Epithelial cell of prostate (primary cell): ENCODE measurements at regions not wholly inside any gene's neighbourhood (a gene's known extent, or its start where the extent isn't known, plus 50 kb on each side); places are given as distances from the start of the nearest gene placed in this dataset.

Experiments
- DNase-seq: peaks from one replicate; pipeline ENCODE4 v3.0.0-alpha.2; 2011; ENCODE audit warnings: low read depth, low spot score
- H3K27ac ChIP-seq: fragments of 450-650 bp; 2 replicates; pipeline ENCODE4 v1.5.1; 2017; ENCODE audit warnings: mild to moderate bottlenecking

DNA sequence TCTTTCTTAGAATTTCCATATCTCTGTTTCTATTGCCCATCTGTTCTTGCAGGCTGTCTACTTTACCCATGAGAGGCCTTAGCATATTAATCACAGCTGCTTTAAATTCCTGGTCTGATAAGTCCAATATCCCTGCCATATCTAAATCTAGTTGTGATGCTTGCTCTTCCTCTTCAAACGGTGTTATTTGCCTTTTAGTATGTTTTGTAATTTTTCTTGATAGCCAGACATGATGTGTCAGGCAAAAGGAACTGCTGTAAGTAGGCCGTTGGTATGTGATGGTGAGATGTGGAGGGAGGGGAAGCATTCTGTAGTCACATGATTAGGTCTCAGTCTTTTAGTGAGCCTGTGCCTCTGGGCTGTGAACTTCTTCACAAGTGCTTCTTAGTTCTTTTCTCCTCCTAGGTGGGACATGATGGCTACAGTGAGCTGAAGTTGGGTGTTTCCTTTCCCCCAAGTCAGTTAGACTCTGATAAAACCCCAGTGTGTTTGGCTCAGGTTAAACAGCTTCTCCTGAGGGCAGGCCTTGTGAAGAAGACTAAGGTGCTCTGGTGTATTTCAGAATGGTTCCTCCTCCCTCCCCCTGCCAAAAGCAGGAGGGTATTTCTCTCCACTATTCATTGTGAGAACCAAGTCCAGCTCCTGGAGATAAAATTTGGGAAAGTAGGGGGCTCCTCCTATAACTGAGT, 195.9 kb upstream of the PARP11 start:
- no peak for DNase-seq

DNA sequence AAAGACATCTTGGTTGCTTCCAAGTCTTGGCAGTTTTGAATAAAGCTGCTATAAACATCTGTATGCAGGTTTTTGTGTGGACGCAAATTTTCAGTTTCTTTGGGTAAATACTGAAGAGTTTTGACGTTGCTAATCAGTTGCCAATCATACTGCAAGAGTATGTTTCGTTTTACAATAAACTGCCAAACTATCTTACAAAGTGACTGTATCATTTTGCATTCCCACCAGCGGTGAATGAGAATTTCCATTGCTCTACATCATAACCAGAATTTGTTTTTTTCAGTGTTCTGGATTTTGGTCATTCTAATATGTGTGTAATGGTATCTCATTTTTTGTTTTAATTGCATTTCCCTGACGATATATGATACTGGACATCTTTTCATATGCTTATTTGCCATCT, 190.8 kb upstream of the PARP11 start:
- no peak for DNase-seq
- H3K27ac ChIP-seq, result no peak overlapping the region

More for the DNA sequence above, 195.9 kb upstream of the PARP11 start:
- H3K27ac ChIP-seq, result no peak overlapping the region

DNA sequence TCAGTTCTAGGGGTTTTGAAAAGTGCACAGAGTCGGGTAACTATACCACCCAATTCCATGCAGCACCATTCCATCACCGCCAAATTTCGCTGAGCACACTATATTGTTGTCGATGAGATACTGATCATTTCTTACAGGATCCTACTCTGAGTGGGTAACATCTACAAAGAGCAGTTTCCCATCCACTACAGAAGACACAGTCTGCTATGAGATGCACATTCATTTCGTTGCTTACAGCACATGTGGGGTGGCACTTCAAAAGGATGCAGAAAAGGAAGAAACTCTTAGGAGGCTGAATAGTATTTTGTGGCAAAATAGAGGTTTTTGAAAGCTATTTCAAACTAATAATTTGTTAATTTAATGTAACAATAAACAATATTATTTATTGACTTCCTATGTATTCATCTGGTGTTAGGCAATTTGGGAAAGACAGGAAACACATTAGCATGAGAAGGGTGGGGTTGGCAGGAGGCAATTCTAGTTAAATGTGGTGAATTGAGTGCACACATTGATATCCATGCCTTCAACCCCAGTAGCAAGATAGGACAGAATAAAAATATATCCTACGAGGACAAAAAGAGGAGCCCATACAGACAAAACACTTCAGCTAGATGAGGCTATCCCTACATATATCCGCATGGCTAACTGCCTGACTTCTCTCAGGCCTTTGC, 186.8 kb upstream of the PARP11 start:
- DNase-seq, result no peak
- H3K27ac ChIP-seq, result no peak overlapping the region

DNA sequence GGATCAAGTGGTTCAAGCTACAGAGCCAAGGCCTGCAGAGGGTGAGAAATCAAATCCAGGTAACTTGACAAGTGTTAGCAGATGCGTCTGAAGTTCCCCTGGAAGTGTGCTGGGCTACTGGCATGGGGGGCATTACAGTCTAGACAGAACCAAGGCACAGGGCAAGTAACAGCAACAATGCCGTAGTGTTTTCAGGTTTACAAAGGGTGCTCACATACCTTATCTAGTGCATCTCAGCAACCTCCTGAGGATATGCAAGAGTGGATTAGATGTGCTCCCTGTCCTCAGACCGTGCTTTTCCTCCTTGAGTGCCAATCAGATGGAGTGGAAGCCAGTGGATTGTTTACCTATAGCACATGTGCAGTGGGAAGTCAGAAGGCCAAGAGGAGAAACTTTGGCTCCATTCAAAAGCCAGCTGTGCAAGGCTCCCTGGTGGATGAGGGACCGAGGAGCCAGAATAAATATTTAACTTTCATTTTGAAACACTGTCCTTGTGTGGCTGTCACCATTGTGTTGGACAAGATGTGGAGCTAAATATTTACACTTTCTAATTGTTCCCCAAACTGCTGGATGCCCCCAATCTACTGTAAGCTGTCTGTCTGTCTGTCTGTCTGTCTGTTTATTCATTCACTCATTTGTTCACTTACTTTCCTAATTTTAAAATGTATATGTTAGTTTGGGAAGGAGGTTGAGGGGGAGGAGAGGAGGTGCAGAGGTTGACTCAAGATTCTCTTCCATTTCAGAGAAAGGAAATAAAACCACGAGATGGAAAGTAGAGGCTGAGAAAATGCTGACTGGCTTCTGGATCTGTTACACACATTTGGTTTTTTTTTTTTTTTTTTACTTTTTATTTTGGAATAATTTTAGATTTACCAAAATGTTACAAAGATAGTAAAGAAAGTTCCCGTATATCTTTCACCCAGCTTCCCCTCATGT, 184.0 kb upstream of the PARP11 start:
- no peak for DNase-seq
- no peak overlapping the region for H3K27ac ChIP-seq

DNA sequence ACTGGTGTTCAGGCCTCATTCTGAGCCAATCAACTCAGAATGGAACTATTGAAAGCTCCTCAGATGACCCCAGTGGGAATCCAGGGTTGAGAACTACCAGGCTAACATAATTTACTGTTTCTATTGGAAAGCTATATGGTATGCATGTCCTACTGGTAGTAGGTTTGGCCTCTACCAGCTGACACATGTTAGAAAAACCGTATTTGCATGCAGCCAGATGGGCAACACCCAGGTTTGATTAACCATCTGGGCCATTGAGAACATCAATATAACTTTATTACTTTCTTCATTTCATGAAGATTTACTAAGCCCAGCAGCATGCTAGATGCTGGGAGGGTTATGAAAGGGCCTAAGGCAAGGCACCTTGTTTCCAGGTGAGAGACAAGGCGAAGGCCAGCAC, 181.4 kb upstream of the PARP11 start:
- no peak for DNase-seq
- no peak overlapping the region for H3K27ac ChIP-seq

DNA sequence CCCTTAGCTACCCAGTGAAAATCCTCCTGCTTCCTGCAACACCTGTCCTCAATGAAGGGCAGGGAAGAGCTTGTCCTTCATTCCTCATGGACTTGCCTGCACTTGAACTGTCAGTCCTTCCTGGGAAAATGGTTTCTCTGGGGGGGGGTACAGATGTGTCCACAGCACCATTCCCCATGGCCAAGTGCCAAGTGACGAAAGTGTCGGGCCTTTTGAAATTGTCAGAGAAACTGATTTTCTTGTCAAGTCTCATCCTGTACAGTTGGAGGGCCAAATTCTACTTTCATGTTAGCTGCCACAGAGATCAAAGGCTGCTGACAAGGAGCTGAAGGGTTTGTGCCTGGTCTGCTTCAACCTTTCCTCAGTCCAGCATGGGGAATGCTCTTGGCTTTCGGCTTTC, 179.5 kb upstream of the PARP11 start:
- DNase-seq, result no peak

DNA sequence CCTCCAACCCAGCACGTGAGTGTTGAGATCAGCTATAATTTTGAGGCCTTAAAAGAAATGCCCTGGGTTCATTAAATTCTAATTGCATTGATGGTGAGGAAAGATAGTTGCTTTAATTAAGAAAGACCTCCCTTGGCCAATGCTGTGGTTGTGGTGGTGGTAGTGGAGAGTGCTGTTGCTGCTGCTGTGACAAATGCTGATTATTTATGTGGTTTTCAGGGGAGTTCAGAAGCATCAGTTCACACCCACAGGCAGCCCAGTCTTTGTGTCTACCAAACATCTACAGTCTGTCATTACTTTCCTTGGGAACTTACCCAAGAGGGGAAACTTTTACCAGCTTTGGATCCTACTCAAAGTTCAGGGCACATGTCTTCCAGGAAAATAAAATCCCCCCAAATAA, 178.4 kb upstream of the PARP11 start:
- no peak for DNase-seq
- H3K27ac ChIP-seq, result no peak overlapping the region

More for the DNA sequence above, 179.5 kb upstream of the PARP11 start:
- H3K27ac ChIP-seq, result no peak overlapping the region

DNA sequence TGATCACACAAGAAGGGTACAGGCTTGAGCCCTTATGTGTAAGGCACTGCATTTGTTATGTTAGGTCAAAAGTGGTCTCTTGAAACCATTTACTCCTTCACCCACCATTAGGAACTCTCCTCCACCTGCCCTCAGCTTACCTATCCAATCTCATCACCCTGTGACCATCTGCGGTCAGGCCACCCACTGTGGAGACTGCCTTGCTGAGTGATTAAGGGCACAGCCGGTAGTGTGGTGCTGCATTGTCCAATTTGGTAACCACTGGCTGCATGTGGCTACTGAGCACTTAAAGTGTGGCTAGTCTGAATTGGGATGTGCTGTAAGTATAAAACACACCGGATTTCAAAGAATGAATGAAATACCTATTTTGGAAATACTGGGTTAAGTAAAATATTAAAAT, 177.1 kb upstream of the PARP11 start:
- H3K27ac ChIP-seq, result no peak overlapping the region
- no peak for DNase-seq

DNA sequence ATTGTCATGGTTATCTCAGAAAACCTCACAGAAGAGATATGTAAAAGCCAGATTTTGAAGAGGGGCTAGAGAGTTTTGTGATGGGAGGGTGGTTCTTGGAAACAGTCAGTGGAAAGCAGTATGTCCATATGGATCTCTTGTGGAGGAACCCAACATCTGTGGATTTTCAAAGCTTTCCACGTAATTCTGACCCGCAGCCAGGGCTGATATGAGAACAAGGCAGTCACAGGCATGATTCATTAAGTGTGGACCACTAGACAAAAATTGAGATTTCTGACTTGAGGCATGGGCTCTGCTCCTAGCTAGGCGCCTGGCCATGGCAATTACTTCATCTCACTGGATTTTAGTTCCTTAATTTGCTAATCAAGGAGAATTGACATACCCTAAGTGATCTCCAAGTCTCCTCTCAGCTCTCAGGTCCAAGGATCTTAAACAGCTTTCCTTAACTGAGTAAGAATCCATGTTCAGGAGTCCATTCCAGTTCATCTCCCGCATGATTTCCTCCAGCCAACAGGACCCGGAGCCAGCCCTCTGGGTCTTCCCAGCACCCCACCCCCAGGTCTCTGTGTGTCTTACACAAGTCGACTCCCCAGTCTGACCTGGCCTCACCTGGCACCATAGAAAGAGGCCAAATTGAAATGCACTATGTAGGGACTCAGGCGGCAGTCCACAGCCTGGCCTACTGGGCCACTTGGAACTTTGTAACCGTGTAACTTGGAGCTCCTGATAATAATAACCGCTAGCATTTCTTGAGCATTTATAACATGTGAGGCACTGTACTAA, 176.3 kb upstream of the PARP11 start:
- DNase-seq, result no peak
- H3K27ac ChIP-seq, result no peak overlapping the region

DNA sequence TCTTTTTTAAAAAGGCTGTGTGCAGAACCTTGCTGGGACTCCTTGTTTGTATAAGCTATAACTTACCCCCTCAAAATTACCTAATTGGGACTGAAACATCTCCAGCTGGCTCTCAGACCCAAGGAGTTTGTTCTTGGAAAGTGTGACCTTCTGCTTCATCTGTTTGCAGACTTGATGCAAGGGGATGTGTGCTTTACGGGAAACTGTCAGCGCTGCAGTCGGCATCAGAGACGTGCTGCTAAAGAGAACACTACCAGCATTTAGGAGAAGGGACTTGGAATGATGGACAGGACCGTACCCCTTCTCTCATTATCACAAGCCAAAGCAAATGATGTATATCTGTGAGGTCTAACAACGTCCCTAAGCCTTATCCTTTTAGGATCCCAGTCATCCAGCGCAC, 174.2 kb upstream of the PARP11 start:
- H3K27ac ChIP-seq, result no peak overlapping the region
- no peak for DNase-seq

DNA sequence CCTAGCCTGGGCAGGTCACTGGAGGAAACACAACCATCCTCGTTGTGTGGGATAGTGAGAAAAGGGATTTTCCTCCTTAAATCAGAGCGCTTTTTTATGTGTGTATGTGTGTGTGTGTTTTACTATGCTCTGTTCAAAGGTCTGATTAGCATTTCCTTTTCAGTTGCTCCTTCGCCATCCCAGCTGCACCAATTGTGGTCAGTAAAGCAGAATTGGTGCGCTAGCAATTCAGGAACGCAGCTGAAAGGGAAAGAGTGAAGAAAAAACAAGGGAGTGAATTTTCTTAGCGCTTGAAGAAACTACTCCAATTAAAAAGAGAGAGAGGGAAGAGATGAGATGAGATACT, 173.3 kb upstream of the PARP11 start:
- no peak overlapping the region for H3K27ac ChIP-seq
- no peak for DNase-seq

DNA sequence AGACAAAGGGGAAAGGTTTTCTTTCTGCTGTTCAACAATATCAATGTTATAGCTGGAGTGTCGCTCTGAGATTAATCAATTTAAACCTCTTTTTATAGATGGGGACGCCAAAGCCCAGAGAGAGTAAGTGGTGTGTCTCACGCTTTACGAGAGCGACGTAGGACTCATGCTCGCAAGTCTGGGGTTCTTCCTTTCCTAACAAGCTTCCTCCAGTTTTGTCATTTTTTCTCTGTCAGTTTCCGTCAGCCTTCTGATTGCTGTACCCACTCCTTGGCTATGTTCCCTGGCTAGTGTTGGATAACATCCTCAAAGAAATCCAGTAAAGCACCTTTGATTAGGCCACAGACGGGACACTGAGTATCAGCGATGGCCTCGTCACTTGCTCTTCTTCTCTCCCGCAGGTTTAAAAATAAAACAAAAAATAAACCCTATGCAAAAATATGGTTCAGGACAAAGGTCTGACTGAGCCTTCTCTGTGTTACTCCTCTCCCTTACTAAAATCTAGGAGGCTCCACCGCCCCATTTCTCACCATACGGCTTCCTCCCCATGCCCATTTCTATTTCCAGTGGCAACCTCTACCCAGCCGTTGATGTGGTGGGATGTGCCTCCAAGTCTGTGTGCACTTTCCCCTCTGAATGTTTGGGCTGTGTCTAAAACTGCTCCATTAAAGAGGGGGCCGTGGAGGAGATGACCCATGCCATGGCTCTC, 172.7 kb upstream of the PARP11 start:
- DNase-seq, result no peak
- H3K27ac ChIP-seq, result no peak overlapping the region

DNA sequence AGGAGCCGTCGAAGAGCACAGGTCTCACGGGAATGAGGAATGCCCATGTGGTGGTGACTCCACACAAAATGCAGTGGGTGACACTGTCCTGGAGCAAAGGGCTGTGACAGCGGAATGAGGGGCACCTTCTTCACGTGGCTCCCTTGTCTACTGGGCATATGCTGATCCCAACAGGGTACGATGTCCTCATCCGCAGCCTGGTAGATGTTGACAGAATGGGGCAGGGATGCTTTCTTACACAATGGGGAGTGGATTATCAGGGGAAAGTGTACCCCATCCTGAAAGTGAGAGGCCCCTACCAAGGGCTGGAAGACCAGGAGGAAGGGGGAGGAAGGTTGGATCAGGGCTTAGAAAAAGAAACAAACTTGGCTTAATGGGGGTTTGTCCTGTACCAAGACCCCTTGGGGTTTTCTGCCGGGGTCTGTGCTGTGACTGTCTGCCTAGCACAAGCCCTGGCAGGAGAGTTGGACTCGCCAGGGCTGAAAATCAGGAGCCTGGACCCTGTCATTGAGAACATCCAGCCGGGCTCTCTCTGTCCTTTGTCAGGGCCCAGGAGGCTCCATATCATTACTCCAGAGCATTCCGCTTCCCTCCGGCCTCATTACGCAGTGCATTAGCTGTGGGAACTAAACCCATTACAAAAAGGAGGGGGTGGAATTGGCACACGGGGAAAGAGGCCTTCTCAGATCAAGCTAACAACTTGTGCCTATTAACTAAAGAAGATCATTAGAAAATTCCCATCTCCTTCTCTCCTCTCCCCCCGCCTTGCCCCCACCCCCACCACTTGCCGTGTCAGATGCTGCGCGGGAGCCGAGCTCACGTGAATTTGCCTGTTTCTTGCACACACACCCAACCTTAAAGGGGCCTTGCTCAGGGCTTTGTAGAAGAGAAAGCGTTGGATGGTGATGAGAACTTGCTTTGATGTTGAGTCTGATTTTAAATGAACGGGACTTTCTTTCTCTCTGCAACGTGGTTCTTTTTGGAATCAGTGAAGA, 171.8 kb upstream of the PARP11 start:
- H3K27ac ChIP-seq, result no peak overlapping the region
- no peak for DNase-seq

DNA sequence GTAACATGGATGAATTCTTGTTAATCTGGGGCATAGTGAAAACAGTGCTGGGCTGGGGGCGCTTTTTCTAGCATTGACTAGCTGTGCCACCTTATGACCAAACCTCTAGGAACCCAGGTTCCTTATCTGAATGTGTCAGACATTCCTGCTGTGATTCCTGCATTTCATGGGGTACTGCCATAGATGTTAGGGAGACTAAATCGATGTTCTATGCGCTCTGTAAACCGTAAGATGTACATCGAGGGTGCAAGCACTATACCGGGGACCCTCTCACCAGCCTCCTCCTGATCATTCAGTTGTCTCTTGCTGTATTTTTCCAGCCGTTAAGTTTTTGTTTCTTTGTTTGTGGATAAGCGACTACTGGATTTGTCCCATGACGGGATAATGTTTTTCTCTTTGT, 170.9 kb upstream of the PARP11 start:
- no peak overlapping the region for H3K27ac ChIP-seq
- no peak for DNase-seq

DNA sequence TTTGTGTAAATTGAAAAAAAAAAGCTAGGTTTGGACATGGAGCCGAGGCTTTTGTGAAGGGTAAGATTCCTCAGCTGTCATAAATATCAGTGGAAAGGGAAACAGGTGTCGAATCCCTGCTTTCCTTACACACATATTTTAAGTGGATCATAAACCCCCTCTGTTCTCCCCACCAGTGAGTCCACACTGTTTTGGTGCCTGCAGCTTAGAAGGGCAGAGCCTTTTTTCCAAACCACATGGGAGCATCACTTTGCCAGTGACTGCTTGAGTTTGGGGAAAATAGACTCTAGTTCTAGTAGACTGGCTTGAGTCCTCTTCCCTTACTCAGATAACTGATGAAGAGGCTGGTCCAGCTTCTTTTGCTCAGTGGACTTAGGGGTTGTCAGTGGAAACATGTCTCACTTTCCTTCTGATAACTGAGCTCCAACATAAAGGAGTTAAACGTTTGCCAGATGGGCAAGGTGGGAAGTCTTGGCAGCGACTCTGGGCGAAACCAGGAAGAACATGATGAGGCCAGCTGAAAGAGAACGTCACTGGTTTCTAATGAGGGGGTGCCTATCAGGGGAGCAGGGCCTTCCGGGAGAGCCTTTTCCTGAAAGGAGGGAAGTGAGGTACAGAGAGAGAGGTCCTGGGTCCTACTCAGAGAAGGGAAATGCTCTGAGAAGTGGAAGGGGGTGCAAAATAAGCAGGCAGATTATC, 168.1 kb upstream of the PARP11 start:
- no peak overlapping the region for H3K27ac ChIP-seq
- DNase-seq, result peak; percentile 68

DNA sequence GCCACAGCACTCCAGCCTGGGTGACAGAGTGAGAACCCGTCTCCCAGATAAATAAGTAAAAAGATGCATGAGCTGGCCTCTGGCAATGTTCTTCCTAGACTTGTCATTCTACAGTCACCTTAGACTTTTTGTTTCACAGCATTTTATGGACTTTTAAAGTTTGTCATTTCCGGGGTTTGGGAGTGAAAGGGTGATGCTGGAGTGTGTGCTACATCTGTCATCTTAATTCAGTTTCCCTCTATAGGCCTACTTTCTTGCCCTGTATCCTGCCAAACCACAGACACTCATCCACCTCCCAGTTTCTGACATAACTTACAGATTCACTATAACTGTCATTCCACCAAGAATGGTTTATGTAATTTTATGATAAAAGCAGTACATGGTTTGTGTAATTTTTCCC, 166.7 kb upstream of the PARP11 start:
- DNase-seq, result no peak
- H3K27ac ChIP-seq, result peak overlapping the region; percentile 14

DNA sequence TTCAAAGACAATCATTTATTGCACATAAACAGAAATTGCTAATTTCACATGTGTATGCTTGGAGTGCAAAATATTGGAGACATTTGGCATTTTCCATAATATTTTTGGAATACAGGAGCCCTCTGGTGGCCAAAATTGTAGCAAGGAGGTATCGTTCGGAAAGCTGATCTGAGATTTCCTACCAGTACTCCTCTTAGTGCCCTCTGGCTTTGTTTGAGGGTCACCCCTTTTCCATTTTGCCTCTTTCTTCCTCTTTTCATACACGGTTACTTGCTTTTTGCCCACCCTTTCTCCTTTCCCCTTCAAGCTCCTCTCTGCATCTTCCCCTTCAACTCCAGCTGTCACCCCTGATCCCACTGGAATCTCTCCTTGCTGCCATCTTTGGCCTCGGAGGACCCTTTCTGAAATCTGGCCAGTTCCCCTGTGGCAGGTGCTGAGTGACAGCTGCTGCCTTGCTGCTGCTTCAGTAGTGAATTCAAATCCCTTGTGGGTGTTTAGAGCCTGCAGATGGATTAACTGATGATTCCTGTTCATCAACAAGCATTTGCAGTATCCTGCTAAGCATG, 164.6 kb upstream of the PARP11 start:
- H3K27ac ChIP-seq, result no peak overlapping the region
- DNase-seq, result no peak
